ENCODE measurements at regions not wholly inside any gene's neighbourhood (a gene's known extent, or its start where the extent isn't known, plus 50 kb on each side); places are given as distances from the start of the nearest gene placed in this dataset.

GRCh38 chr13:112248406-112248760, 127.8 kb upstream of the SPACA7 start:
- no peak overlapping the region for H3K4me3 ChIP-seq (replicated peaks in 1 of 3)
- no peaks in the 10 kb centered on the region for H3K36me3 ChIP-seq
- H3K4me1 ChIP-seq, result no peaks in the 10 kb centered on the region
- WGBS, 2 donors, result 79 to 82% methylated on average over 8 of the region's 8 CpGs
- intact Hi-C loops (cut with DNase I), result no loop called here
- no peak overlapping the region for H3K27ac ChIP-seq
- no peaks in the 10 kb centered on the region for H3K9me3 ChIP-seq
- no peaks in the 10 kb centered on the region for H3K27me3 ChIP-seq
- no peak for DNase-seq
- no peak for TF ChIP-seq POLR2A (IDR thresholded peaks at IDR 0.05)
- no peak for TF ChIP-seq CTCF (IDR thresholded peaks at IDR 0.05)

- intact Hi-C loops (cut with DNase I), result no loop called here
- Histone ChIP-seq H3K27ac (no peak overlapping the region), H3K4me1 (no peaks in the 10 kb centered on the region), H3K27me3 (no peaks in the 10 kb centered on the region), H3K9me3 (no peaks in the 10 kb centered on the region), H3K36me3 (no peaks in the 10 kb centered on the region), H3K4me3 (replicated peaks in 1 of 3) (no peak overlapping the region)
- DNase-seq, result no peak
- 72 to 84% methylated on average over 24 to 25 of the region's 25 CpGs for WGBS, 2 donors
- no peak for TF ChIP-seq POLR2A (IDR thresholded peaks at IDR 0.05)
- TF ChIP-seq CTCF (IDR thresholded peaks at IDR 0.05), result no peak
These were observed 127.1 kb upstream of the SPACA7 start for GRCh38 chr13:112248862-112249592.

- Histone ChIP-seq H3K4me1 (no peaks in the 10 kb centered on the region), H3K36me3 (no peaks in the 10 kb centered on the region), H3K27ac (no peak overlapping the region), H3K9me3 (no peaks in the 10 kb centered on the region), H3K4me3 (replicated peaks in 1 of 3) (no peak overlapping the region), H3K27me3 (no peaks in the 10 kb centered on the region)
- TF ChIP-seq CTCF (IDR thresholded peaks at IDR 0.05), result no peak
- TF ChIP-seq POLR2A (IDR thresholded peaks at IDR 0.05), result no peak
- DNase-seq, result no peak
- intact Hi-C loops (cut with DNase I), result no loop called here
- 78 to 79% methylated on average over 35 to 39 of the region's 39 CpGs for WGBS, 2 donors
These were observed 126.2 kb upstream of the SPACA7 start for GRCh38 chr13:112249644-112250610.

GRCh38 chr13:112250788-112251445, 125.2 kb upstream of the SPACA7 start:
- DNase-seq, result no peak
- intact Hi-C loops (cut with DNase I), result no loop called here
- H3K27me3 ChIP-seq, result no peaks in the 10 kb centered on the region

More at GRCh38 chr13:112250788-112251445, 125.2 kb upstream of the SPACA7 start:
- WGBS, 2 donors, result 85 to 87% methylated on average over 19 to 22 of the region's 22 CpGs
- H3K9me3 ChIP-seq, result no peaks in the 10 kb centered on the region
- no peak overlapping the region for H3K27ac ChIP-seq
- TF ChIP-seq CTCF (IDR thresholded peaks at IDR 0.05), result no peak
- TF ChIP-seq POLR2A (IDR thresholded peaks at IDR 0.05), result no peak
- no peaks in the 10 kb centered on the region for H3K4me1 ChIP-seq
- H3K36me3 ChIP-seq, result no peaks in the 10 kb centered on the region
- no peak overlapping the region for H3K4me3 ChIP-seq (replicated peaks in 1 of 3)

Data from thyroid gland (tissue), 4 donors.